ENCODE measurements at regions not wholly inside any gene's neighbourhood (a gene's known extent, or its start where the extent isn't known, plus 50 kb on each side); places are given as distances from the start of the nearest gene placed in this dataset.
"Not testable (repeated sequence)": the region's sequence is repeated elsewhere in the genome, so short reads cannot be mapped to it uniquely, and the experiment has no call there.

DNA sequence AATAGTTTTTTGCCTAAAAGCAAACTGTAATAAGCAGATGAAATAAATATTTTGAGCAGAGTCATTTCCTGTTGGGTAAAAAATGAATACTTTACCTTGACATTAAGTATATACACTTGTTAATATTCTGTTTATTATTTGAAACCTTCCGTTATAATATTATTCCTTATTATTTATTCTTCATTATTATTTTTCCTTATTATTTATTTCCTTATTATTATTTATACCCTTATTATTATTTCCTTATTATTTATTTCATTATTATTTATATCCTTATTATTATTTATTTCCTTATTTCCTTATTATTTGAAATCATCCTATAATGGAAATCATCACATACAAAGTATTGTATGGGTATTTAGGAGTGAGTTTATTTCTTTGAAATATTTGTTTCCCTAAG, 232.2 kb upstream of the RBBP8 start:
- no peak for DNase-seq (ENCODE audit: low spot score)

- no peak for DNase-seq (ENCODE audit: low spot score)
Observed at GRCh38 chr18:22701326-22701725, 231.8 kb upstream of the RBBP8 start.

- DNase-seq (ENCODE audit: low spot score): no peak
Observed at GRCh38 chr18:22701795-22702194, 231.3 kb upstream of the RBBP8 start.

- no peak for DNase-seq (ENCODE audit: low spot score)
Observed at GRCh38 chr18:22702806-22703205, 230.3 kb upstream of the RBBP8 start.

- no peak for DNase-seq (ENCODE audit: low spot score)
Observed at GRCh38 chr18:22703883-22704585, 229.1 kb upstream of the RBBP8 start.

DNA sequence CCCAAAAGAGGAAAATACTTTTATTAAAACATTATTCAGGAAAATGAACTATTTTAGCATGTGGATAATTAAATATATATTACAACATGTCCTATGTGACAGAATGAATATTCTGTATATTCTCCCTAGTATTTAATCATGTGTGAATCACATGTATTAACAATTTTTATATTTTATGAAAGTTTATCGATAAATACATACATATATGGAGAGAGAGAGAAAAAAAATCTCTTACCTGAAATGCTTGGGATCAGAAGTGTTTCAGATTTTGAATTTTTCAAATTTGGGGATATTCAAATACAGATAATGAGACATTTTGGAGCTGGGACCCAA, 228.6 kb upstream of the RBBP8 start:
- no peak for DNase-seq (ENCODE audit: low spot score)

- no peak for DNase-seq (ENCODE audit: low spot score)
Observed at GRCh38 chr18:22705328-22705727, 227.8 kb upstream of the RBBP8 start.

DNA sequence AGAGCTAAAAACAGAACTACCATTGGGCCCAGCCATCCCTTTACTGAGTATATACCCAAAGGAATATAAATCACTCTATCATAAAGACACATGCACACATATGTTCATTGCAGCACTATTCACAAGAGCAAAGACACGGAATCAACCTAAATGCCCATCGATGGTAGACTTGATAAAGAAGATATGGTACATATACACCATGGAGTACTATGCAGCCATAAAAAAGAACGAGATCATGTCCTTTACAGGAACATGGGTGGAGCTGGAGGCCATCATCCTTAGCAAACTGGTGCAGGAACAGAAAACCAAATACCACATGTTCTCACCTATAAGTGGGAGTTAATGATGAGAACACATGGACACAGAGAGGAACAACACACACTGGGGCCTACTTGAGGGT, 227.1 kb upstream of the RBBP8 start:
- DNase-seq (ENCODE audit: low spot score): not testable (repeated sequence)

GRCh38 chr18:22709288-22710060, 223.7 kb upstream of the RBBP8 start:
- no peak for DNase-seq (ENCODE audit: low spot score)

DNA sequence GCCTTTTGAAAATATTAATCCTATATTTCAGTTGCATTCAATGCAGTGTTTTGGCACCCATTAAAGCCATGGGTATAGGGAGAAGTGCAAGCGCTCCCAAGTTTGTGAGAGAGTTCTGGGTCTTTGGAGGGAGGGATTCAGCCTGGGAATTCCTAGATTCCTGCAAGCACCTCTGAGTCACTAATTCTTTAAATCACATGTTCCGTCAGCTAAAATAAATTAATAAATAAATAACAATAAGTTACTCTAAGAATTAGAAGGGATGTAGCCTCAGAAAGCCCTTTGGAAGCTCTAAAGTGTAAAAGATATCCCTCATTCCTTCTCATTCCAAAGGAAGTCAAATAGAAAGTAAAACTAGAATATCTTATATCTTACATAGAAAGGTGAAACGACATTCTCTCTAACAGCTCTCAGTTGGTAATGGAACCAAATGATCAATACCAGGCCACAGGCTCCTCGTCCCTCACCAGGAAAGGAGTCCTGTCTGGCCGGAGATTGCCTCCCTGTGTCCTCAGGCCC, 222.4 kb upstream of the RBBP8 start:
- no peak for DNase-seq (ENCODE audit: low spot score)

DNA sequence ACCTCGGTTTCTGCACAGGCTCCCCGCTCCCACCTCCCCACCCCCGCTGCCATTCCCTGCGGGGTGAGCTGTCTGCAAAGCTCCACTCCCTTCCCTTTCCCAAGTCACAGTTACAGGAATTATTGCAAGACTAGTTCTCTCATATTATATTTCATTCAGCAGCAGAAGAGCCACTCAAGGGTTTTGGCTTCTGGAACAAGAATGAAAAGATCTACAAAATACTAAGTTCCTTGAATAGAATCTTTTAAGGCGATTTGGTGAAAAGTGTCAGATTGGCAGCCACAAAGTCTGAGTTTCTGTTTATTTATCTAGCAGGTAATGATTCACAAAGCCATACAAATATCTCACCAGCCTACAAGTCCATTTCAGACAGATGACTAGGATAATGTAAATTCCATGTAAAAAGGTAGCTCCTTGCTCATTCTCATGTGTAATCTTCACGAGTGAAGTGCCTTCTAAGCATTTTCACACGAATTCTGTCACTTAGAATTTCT, 221.9 kb upstream of the RBBP8 start:
- no peak for DNase-seq (ENCODE audit: low spot score)

DNA sequence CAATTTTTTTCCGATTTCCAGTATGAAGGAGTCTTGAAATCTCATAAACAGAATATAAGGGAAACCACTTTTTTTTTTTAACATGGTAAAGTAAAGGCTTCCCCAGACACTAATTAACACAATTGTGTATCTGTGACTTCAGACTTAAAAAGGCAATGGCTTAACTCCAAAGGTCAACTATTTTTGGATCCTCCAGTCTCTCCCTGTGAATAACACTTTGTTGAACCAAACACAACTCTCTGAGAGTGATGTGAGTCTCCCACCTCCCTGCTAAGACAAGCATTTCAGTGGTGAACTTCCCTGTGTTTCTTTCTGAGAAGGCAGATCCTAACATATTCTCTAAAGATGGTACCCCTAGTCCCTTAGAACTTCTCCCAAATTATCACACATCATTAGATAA, 219.6 kb upstream of the RBBP8 start:
- DNase-seq (ENCODE audit: low spot score): no peak

DNA sequence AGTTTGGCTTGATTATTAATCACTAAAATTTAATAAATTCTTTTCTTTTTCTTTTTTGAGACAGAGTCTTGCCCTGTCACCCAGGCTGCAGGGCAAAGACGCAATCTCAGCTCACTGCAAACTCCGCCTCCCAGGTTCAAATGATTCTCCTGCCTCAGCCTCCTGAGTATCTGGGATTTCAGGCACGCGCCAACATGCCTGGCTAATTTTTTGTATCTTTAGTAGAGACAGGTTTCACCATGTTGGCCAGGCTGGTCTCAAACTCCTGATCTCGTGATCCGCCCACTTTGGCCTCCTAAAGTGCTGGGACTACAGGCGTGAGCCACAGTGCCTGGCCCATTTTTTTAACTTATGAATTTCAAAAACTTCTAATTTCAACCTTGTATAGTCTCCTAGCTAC, 215.6 kb upstream of the RBBP8 start:
- DNase-seq (ENCODE audit: low spot score): not testable (repeated sequence)

DNA sequence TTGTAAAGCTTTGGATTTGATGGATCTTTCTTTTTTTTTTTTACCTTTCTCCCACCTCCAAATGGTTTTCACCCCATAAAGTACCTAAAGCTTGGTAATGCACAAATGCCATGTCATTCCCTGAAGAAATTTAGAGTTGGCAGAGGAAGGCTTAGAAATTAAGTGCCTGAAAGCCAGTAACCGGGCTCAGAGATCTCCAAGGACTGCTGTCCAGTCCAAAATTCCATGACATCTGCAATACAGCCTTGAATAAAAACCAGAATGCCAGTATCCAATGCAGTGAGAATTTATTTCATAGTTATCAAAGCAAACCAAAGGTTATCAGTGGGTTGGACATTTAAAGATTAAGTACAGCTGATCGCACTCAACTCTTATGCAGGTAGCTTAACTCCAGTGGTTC, 209.9 kb upstream of the RBBP8 start:
- DNase-seq (ENCODE audit: low spot score): no peak

DNA sequence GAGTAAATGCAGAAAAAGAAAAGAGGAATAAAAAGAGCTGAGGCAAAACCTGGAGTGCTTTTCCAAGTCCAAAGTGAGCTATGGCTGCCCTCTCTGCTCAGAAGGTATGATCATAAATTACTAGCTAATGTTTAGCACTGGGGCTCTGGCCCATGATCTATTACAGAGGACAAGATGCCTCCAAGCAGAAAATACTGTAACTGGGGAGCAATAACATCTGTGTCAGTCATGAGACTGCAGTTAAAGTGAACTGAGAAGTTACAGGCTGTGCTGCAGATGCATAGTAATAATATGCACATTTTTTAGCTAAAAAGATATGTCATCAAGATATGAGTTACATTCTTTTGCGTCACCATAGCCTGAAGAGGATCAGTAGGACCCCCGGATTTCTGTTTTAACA, 209.4 kb upstream of the RBBP8 start:
- DNase-seq (ENCODE audit: low spot score): no peak

DNA sequence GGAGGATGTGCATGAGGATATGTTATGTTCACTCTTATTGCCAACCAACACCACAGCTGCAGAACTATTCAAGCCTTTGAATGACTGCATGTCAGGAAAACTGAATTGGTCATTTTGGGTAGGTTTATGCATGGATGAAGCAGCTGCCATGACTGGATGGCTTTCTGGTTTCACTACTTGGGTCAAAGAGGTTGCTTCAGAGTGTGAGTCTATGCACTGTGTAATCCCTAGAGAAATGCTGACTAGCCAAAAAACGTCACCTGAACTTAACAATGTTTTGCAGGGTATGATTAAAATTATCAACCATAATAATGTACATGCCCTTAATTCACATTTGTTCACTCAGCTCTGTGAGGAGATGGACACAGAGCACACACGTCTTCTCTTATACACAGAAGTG, 206.7 kb upstream of the RBBP8 start:
- DNase-seq (ENCODE audit: low spot score): no peak

DNA sequence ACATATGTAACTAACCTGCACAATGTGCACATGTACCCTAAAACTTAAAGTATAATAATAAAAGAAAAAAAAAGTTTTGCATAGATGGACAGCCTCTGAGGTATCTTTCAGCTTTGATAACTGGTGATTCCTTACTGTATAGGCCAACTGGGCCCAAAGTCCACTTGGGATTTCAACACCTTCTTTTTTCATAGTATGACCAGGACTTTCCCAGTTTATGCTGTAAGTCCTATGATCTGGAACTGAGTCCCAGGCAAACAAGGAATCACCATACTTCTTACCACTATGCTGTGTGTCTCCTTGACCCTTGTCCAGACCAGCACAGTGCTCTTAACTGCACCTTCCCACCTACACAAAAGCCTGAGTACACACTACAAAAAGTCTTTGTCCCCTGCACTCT, 205.1 kb upstream of the RBBP8 start:
- DNase-seq (ENCODE audit: low spot score): no peak

- no peak for DNase-seq (ENCODE audit: low spot score)
Observed at GRCh38 chr18:22728481-22729105, 204.5 kb upstream of the RBBP8 start.

- no peak for DNase-seq (ENCODE audit: low spot score)
Observed at GRCh38 chr18:22731398-22731797, 201.7 kb upstream of the RBBP8 start.

DNA sequence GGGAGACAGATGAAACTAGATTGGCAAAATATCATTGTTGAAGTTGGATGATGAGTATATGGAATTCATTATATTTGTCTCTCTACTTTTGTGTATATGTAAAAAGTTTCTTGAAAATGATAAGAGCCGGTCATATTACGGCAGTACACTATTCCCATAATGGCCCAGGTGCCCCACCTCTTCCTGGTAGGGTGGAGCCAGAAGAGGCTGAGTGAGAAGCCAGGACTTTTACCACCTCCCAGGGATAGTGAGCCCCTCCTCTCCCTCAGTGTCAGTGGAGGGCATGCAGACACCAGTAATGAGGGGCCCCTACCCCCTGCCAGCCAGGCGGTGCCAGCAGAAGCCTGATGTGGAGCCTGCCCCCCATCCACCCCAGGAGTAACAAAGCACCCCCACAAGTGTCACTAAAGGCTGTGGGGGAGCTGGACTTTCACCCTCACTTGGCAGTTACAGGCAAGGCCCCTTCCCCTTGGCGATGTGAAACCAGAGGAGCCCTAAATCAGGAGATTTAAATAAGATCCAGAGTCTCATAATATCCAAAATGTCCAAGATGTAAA, 198.9 kb upstream of the RBBP8 start:
- DNase-seq (ENCODE audit: low spot score): no peak

DNA sequence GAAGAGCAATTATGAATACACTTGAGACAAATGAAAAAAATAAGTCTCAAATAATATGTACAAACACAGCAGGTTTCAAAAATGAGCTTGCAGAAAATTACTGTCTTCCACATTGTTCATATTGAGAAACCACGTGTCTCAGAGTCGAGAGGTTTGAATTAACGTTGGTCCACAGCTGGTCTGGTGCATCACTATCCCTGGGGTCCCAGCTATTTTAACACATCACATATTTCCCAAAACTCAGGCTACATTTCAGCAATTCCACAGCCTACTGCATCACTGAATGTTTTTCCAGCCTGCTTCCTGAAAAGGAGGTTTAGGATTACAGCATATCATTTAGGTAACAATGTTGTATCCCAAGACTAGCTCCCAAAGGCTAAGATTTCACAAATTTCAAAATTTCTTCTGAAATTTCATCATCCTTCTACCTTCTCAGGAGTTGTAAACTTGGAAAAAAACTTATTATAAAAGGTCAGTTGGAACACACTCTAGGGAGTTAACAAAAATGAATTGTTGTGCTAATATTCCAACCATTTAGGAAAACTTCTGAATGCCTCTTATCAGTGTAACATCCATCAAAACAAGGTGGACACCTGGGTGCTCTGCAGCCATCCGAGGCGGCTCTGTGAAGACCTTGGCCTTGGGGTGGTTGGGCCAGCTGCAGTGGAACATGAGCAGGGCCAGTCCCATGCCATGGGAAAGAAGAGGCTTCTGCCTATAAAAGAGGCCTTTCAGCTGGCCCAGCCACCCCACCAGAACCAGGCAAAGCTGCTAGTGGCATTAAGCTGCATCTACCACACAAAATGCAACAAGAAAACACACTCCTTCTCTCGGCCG, 198.1 kb upstream of the RBBP8 start:
- DNase-seq (ENCODE audit: low spot score): no peak

- no peak for DNase-seq (ENCODE audit: low spot score)
Observed at GRCh38 chr18:22737054-22737453, 196.1 kb upstream of the RBBP8 start.
